Loucy (cell line): ENCODE measurements at regions not wholly inside any gene's neighbourhood (a gene's known extent, or its start where the extent isn't known, plus 50 kb on each side); places are given as distances from the start of the nearest gene placed in this dataset.
"Not testable (repeated sequence)": the region's sequence is repeated elsewhere in the genome, so short reads cannot be mapped to it uniquely, and the experiment has no call there.

Experiments used
- CTCF ChIP-seq: fragments of 200-600 bp; sonication (generic); conservative IDR thresholded peaks from 2 replicates; pipeline ENCODE4 v1.5.1; 2014; ENCODE audit warnings: mild to moderate bottlenecking, antibody characterized with exemption, low read length
- EZH2phosphoT487 ChIP-seq: fragments of 200-600 bp; IDR thresholded peaks from 2 replicates; pipeline ENCODE4 v1.6.1; 2018; ENCODE audit warnings: antibody characterized with exemption, mild to moderate bottlenecking, moderate library complexity, borderline replicate concordance

GRCh38 chr1:232156070-232156469 lies 473.9 kb downstream of the SIPA1L2 start:
- TF ChIP-seq CTCF, EZH2phosphoT487: not testable (repeated sequence)
